ENCODE measurements at regions not wholly inside any gene's neighbourhood (a gene's known extent, or its start where the extent isn't known, plus 50 kb on each side); places are given as distances from the start of the nearest gene placed in this dataset.

DNA sequence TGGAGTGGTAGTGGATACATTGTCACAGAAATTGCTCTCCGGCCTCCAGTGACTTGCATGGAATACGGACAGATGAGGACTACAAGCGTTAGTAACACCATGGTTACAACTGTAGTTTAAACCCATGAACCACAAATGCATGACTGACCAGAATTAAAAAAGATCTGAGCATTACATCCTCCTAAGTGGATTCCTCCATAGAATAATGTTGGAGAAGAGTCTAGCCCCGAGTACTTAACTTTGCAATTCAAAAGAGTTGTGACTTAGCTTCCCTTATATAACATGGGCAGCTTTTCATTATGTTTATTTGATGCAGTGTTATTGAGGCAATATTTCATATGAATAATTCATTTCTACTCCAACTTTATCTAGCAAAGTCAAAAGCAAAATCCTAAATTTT lies 457.2 kb upstream of the TMPO start:
- H3K4me2 ChIP-seq (ENCODE audit: low read depth, low read length) = no peak overlapping the region
- no peaks in the 10 kb centered on the region for H3K27me3 ChIP-seq (replicated peaks; ENCODE audit: insufficient read depth, low read length)
- H3K9ac ChIP-seq (ENCODE audit: low read length) = no peak overlapping the region
- H2AFZ ChIP-seq (ENCODE audit: low read length) = no peak overlapping the region
- DNase-seq = no peak
- H3K9me2 ChIP-seq (replicated peaks; ENCODE audit: insufficient read depth, low read length) = no peaks in the 10 kb centered on the region
- no peaks in the 10 kb centered on the region for H3K79me2 ChIP-seq (ENCODE audit: low read length)
- TF ChIP-seq, protein P1, sequence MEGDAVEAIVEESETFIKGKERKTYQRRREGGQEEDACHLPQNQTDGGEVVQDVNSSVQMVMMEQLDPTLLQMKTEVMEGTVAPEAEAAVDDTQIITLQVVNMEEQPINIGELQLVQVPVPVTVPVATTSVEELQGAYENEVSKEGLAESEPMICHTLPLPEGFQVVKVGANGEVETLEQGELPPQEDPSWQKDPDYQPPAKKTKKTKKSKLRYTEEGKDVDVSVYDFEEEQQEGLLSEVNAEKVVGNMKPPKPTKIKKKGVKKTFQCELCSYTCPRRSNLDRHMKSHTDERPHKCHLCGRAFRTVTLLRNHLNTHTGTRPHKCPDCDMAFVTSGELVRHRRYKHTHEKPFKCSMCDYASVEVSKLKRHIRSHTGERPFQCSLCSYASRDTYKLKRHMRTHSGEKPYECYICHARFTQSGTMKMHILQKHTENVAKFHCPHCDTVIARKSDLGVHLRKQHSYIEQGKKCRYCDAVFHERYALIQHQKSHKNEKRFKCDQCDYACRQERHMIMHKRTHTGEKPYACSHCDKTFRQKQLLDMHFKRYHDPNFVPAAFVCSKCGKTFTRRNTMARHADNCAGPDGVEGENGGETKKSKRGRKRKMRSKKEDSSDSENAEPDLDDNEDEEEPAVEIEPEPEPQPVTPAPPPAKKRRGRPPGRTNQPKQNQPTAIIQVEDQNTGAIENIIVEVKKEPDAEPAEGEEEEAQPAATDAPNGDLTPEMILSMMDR (IDR thresholded peaks at IDR 0.05; ENCODE audit: low read length) = no peak
- TF ChIP-seq EZH2 (optimal IDR thresholded peaks at IDR 0.05; ENCODE audit: low read depth, low read length) (no peak), EZH2phosphoT487 (IDR thresholded peaks at IDR 0.05; ENCODE audit: low read length) (no peak)
- H3K27ac ChIP-seq (ENCODE audit: low read length) = no peak overlapping the region
- H3F3A ChIP-seq (ENCODE audit: insufficient read depth, low read length) = no peaks in the 10 kb centered on the region
- H3K36me3 ChIP-seq (replicated peaks; ENCODE audit: insufficient read depth, low read length) = no peaks in the 10 kb centered on the region
- H3K9me3 ChIP-seq (replicated peaks; ENCODE audit: insufficient read depth, low read length) = no peaks in the 10 kb centered on the region
- H4K20me1 ChIP-seq (ENCODE audit: insufficient read depth, low read length) = no peaks in the 10 kb centered on the region
- no peak overlapping the region for H3K4me3 ChIP-seq (ENCODE audit: low read length)
- H3K4me1 ChIP-seq (ENCODE audit: low read length) = no peaks in the 10 kb centered on the region

DNA sequence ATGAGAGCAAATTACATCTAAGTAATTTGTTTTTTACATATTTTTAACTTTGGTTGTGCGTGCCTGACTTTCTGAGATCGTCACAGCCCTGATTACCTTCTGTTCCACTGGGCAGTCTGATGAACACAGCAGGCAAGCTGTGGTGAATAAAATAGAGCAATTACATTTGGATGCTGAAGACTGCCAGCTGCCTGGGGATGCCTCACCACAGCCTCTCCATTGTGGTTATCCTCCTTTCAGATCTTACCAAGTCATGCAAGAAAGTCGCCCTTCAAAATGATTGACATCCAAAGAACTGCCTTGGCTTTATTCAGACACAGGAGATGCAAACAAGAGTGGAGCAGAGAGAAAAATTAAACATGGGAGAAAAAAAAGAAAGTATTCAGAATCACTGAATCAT lies 456.6 kb upstream of the TMPO start:
- no peak for DNase-seq
- Histone ChIP-seq H3K9me3 (replicated peaks; ENCODE audit: insufficient read depth, low read length) (no peaks in the 10 kb centered on the region), H3K4me2 (ENCODE audit: low read depth, low read length) (no peak overlapping the region), H3K4me1 (ENCODE audit: low read length) (no peaks in the 10 kb centered on the region), H3K27ac (ENCODE audit: low read length) (no peak overlapping the region), H3K36me3 (replicated peaks; ENCODE audit: insufficient read depth, low read length) (no peaks in the 10 kb centered on the region), H3F3A (ENCODE audit: insufficient read depth, low read length) (no peaks in the 10 kb centered on the region), H3K9me2 (replicated peaks; ENCODE audit: insufficient read depth, low read length) (no peaks in the 10 kb centered on the region), H3K9ac (ENCODE audit: low read length) (no peak overlapping the region), H3K27me3 (replicated peaks; ENCODE audit: insufficient read depth, low read length) (no peaks in the 10 kb centered on the region), H4K20me1 (ENCODE audit: insufficient read depth, low read length) (no peaks in the 10 kb centered on the region), H3K79me2 (ENCODE audit: low read length) (no peaks in the 10 kb centered on the region), H2AFZ (ENCODE audit: low read length) (no peak overlapping the region), H3K4me3 (ENCODE audit: low read length) (no peak overlapping the region)
- no peak for TF ChIP-seq EZH2phosphoT487 (IDR thresholded peaks at IDR 0.05; ENCODE audit: low read length)
- TF ChIP-seq, protein P1 (IDR thresholded peaks at IDR 0.05; ENCODE audit: low read length) = no peak
- TF ChIP-seq EZH2 (optimal IDR thresholded peaks at IDR 0.05; ENCODE audit: low read depth, low read length) = no peak

DNA sequence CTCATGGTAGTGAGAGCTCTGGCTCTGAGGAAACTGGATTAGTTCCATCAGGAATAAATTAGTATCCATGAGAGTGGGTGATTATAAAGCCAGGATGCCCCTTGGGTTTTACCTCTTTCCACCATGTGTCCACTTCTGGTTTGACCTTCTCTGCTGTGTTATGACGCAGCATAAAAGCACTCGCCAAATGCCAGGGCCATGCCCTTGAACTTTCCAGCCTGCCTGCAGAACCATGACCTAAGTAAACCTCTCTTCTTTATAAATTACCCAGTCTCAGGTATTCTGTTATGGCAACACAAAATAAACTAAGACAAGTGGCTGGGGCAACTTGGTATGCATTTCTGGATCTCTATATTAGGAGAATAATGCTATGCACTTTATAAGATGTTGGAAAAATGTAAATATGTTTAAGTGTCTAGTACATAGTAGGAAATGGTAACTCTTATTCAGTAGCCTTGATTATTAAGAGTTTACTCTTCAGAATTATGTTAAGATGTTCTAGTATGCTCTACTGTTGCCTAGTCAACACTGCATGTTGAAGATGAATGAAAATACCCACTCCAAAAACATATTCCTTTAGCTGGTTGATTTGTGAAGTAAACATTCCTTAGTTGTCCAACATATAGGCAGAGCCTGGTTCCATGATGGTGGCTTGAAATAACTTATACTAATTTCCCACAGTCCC lies 455.6 kb upstream of the TMPO start:
- Histone ChIP-seq H3K9me2 (replicated peaks; ENCODE audit: insufficient read depth, low read length) (no peaks in the 10 kb centered on the region), H3K4me2 (ENCODE audit: low read depth, low read length) (no peak overlapping the region), H3K36me3 (replicated peaks; ENCODE audit: insufficient read depth, low read length) (no peaks in the 10 kb centered on the region), H3K9me3 (replicated peaks; ENCODE audit: insufficient read depth, low read length) (no peaks in the 10 kb centered on the region), H3K79me2 (ENCODE audit: low read length) (no peaks in the 10 kb centered on the region), H3K27ac (ENCODE audit: low read length) (no peak overlapping the region), H4K20me1 (ENCODE audit: insufficient read depth, low read length) (no peaks in the 10 kb centered on the region), H3K4me3 (ENCODE audit: low read length) (no peak overlapping the region), H2AFZ (ENCODE audit: low read length) (no peak overlapping the region), H3K27me3 (replicated peaks; ENCODE audit: insufficient read depth, low read length) (no peaks in the 10 kb centered on the region), H3K4me1 (ENCODE audit: low read length) (no peaks in the 10 kb centered on the region), H3F3A (ENCODE audit: insufficient read depth, low read length) (no peaks in the 10 kb centered on the region), H3K9ac (ENCODE audit: low read length) (no peak overlapping the region)
- no peak for DNase-seq
- TF ChIP-seq EZH2 (optimal IDR thresholded peaks at IDR 0.05; ENCODE audit: low read depth, low read length) = no peak
- no peak for TF ChIP-seq EZH2phosphoT487 (IDR thresholded peaks at IDR 0.05; ENCODE audit: low read length)
- TF ChIP-seq, protein P1 (IDR thresholded peaks at IDR 0.05; ENCODE audit: low read length) = no peak
